ENCODE measurements at regions not wholly inside any gene's neighbourhood (a gene's known extent, or its start where the extent isn't known, plus 50 kb on each side); places are given as distances from the start of the nearest gene placed in this dataset.
"Not testable (repeated sequence)": the region's sequence is repeated elsewhere in the genome, so short reads cannot be mapped to it uniquely, and the experiment has no call there.

GRCh38 chrX:28158019-28158777, 176.9 kb upstream of the DCAF8L1 start:
- TF ChIP-seq POLR2AphosphoS5 (IDR thresholded peaks at IDR 0.05) (no peak), POLR2A (IDR thresholded peaks at IDR 0.05) (no peak), CTCF (IDR thresholded peaks at IDR 0.05) (no peak), EP300 (IDR thresholded peaks at IDR 0.05; ENCODE audit: low read depth) (no peak)
- H3K36me3 ChIP-seq, result no peaks in the 10 kb centered on the region
- intact Hi-C loops (cut with DNase I; ENCODE audit: low total_unique reads) (no loop called here), in situ Hi-C loops (cut with MboI; ENCODE audit: low pct_ligation_motif_present in 1 of 4, low pct_unique_long_range_greater_than_20kb in 1 of 4, low sequenced_read_pairs in 3 of 4) (no loop called here)
- H3K27me3 ChIP-seq, result no peaks in the 10 kb centered on the region
- no peaks in the 10 kb centered on the region for H3K4me1 ChIP-seq
- no peak overlapping the region for H3K4me3 ChIP-seq
- no peak for DNase-seq
- H3K27ac ChIP-seq, result no peak overlapping the region
- 64 to 87% methylated on average over 3 to 9 of the region's 9 CpGs for WGBS, 2 donors (ENCODE audit: low coverage in 1 of 2)
- no peaks in the 10 kb centered on the region for H3K9me3 ChIP-seq

- 76% methylated on average over 9 of the region's 9 CpGs; no CpG with 5 or more reads in 1 of the 2 donors for WGBS, 2 donors (ENCODE audit: low coverage in 1 of 2)
- intact Hi-C loops (cut with DNase I; ENCODE audit: low total_unique reads); H3K27ac ChIP-seq: not testable (repeated sequence)
Measured at GRCh38 chrX:28152263-28152662, 171.0 kb upstream of the DCAF8L1 start.

DNA sequence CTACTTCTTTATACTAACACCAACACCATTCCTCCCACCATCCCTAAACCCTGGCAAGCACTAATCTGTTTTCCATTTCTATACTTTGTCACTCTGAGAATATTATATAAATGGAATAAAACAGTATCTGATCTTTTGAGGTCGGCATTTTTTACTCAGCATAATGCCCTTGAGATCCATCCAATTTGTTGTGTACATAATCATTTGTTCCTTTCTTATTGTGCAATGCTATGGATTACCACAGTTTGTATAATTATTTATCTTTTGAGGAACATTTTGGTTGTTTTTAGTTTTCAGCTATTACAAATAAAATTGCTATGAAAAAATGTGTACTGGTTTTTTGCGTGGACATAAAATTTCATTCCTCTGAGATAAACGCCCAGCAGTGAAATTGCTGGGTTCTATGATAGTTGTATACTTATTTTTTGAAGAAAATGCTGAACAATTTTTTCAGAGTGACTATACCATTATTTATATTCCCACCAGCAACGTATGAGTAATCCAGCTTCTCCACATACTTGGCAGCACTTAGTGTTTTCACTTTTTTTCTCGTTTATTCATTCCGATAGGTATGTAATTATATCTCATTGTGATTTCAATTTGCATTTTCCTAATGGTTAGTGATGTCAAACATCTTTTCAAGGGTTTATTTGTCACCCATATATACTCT, 154.3 kb upstream of the DCAF8L1 start:
- Histone ChIP-seq H3K4me1 (no peaks in the 10 kb centered on the region), H3K27ac (no peak overlapping the region), H3K4me3 (no peak overlapping the region), H3K27me3 (no peaks in the 10 kb centered on the region), H3K36me3 (no peaks in the 10 kb centered on the region), H3K9me3 (no peaks in the 10 kb centered on the region)
- DNase-seq, result no peak
- 66 to 67% methylated on average over 5 to 6 of the region's 6 CpGs for WGBS, 2 donors (ENCODE audit: low coverage in 1 of 2)
- intact Hi-C loops (cut with DNase I; ENCODE audit: low total_unique reads) (no loop called here), in situ Hi-C loops (cut with MboI; ENCODE audit: low pct_ligation_motif_present in 1 of 4, low pct_unique_long_range_greater_than_20kb in 1 of 4, low sequenced_read_pairs in 3 of 4) (no loop called here)
- TF ChIP-seq POLR2AphosphoS5 (IDR thresholded peaks at IDR 0.05) (no peak), POLR2A (IDR thresholded peaks at IDR 0.05) (no peak), EP300 (IDR thresholded peaks at IDR 0.05; ENCODE audit: low read depth) (no peak), CTCF (IDR thresholded peaks at IDR 0.05) (no peak)

More at GRCh38 chrX:28152263-28152662, 171.0 kb upstream of the DCAF8L1 start:
- H3K36me3 ChIP-seq; H3K4me3 ChIP-seq; in situ Hi-C loops (cut with MboI; ENCODE audit: low pct_ligation_motif_present in 1 of 4, low pct_unique_long_range_greater_than_20kb in 1 of 4, low sequenced_read_pairs in 3 of 4); DNase-seq; H3K4me1 ChIP-seq; H3K9me3 ChIP-seq; H3K27me3 ChIP-seq: not testable (repeated sequence)

- Histone ChIP-seq H3K27me3 (no peaks in the 10 kb centered on the region), H3K27ac (no peak overlapping the region), H3K9me3 (no peaks in the 10 kb centered on the region), H3K4me3 (no peak overlapping the region), H3K4me1 (no peaks in the 10 kb centered on the region), H3K36me3 (no peaks in the 10 kb centered on the region)
- WGBS, 2 donors (ENCODE audit: low coverage in 1 of 2), result 47 to 63% methylated on average over 2 to 4 of the region's 4 CpGs
- TF ChIP-seq POLR2AphosphoS5 (IDR thresholded peaks at IDR 0.05), result no peak
- TF ChIP-seq CTCF (IDR thresholded peaks at IDR 0.05), result no peak
- TF ChIP-seq EP300 (IDR thresholded peaks at IDR 0.05; ENCODE audit: low read depth), result no peak
- TF ChIP-seq POLR2A (IDR thresholded peaks at IDR 0.05), result no peak
- intact Hi-C loops (cut with DNase I; ENCODE audit: low total_unique reads) (no loop called here), in situ Hi-C loops (cut with MboI; ENCODE audit: low pct_ligation_motif_present in 1 of 4, low pct_unique_long_range_greater_than_20kb in 1 of 4, low sequenced_read_pairs in 3 of 4) (no loop called here)
- DNase-seq, result no peak
Measured at GRCh38 chrX:28133763-28134162, 152.5 kb upstream of the DCAF8L1 start.

Data from transverse colon (tissue), 4 donors.